ENCODE measurements at regions not wholly inside any gene's neighbourhood (a gene's known extent, or its start where the extent isn't known, plus 50 kb on each side); places are given as distances from the start of the nearest gene placed in this dataset.

DNA sequence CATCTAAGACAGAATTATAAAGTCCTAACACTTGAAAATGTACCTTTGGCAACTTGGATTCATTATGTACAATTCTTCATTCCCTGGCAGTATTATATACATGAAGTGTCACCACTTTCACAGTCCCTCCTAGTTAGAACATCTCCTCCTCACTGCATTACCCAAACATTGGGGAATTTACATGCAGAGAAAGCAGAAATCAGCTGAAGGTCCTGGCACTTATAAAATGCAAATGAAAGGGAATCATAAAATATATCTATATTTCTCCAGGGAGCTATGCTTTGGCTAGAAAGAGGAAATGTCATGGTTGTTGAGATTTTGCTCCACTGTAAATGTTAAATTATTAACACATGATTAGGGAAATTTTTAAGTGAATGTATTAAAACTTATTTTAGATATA lies 835.6 kb upstream of the SLIT2 start:
- TF ChIP-seq, protein P1, sequence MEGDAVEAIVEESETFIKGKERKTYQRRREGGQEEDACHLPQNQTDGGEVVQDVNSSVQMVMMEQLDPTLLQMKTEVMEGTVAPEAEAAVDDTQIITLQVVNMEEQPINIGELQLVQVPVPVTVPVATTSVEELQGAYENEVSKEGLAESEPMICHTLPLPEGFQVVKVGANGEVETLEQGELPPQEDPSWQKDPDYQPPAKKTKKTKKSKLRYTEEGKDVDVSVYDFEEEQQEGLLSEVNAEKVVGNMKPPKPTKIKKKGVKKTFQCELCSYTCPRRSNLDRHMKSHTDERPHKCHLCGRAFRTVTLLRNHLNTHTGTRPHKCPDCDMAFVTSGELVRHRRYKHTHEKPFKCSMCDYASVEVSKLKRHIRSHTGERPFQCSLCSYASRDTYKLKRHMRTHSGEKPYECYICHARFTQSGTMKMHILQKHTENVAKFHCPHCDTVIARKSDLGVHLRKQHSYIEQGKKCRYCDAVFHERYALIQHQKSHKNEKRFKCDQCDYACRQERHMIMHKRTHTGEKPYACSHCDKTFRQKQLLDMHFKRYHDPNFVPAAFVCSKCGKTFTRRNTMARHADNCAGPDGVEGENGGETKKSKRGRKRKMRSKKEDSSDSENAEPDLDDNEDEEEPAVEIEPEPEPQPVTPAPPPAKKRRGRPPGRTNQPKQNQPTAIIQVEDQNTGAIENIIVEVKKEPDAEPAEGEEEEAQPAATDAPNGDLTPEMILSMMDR (IDR thresholded peaks at IDR 0.05): no peak
- TF ChIP-seq, protein P2, sequence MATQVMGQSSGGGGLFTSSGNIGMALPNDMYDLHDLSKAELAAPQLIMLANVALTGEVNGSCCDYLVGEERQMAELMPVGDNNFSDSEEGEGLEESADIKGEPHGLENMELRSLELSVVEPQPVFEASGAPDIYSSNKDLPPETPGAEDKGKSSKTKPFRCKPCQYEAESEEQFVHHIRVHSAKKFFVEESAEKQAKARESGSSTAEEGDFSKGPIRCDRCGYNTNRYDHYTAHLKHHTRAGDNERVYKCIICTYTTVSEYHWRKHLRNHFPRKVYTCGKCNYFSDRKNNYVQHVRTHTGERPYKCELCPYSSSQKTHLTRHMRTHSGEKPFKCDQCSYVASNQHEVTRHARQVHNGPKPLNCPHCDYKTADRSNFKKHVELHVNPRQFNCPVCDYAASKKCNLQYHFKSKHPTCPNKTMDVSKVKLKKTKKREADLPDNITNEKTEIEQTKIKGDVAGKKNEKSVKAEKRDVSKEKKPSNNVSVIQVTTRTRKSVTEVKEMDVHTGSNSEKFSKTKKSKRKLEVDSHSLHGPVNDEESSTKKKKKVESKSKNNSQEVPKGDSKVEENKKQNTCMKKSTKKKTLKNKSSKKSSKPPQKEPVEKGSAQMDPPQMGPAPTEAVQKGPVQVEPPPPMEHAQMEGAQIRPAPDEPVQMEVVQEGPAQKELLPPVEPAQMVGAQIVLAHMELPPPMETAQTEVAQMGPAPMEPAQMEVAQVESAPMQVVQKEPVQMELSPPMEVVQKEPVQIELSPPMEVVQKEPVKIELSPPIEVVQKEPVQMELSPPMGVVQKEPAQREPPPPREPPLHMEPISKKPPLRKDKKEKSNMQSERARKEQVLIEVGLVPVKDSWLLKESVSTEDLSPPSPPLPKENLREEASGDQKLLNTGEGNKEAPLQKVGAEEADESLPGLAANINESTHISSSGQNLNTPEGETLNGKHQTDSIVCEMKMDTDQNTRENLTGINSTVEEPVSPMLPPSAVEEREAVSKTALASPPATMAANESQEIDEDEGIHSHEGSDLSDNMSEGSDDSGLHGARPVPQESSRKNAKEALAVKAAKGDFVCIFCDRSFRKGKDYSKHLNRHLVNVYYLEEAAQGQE (IDR thresholded peaks at IDR 0.05; ENCODE audit: insufficient read depth in 1 of 2, low read depth in 2 of 2, low read length in 1 of 2): no peak
- TF ChIP-seq SIN3A (IDR thresholded peaks at IDR 0.05; ENCODE audit: borderline replicate concordance, insufficient read depth, low read depth, low read length) (no peak), POLR2AphosphoS5 (IDR thresholded peaks at IDR 0.05; ENCODE audit: low read depth, low read length) (no peak)

Measured in Panc1 (cell line).